GM10248 (cell line): ENCODE measurements at regions not wholly inside any gene's neighbourhood (a gene's known extent, or its start where the extent isn't known, plus 50 kb on each side); places are given as distances from the start of the nearest gene placed in this dataset.

Experiments
- CTCF ChIA-PET: fragments of 300-600 bp; sonication (Branson Sonifier 250); formaldehyde crosslinking; extraction: SDS; loops from one replicate; lab custom pipeline; 2021; ENCODE audit warnings: antibody characterized with exemption; lab: Yijun Ruan, JAX
- POLR2A ChIA-PET: fragments of 350-650 bp; sonication (Branson Sonifier 250); formaldehyde crosslinking; extraction: SDS; loops from one replicate; lab custom pipeline; 2020; ENCODE audit warnings: antibody characterized with exemption; lab: Yijun Ruan, JAX
- DNase-seq: peaks from one replicate; pipeline ENCODE4 v3.0.0; 2012; ENCODE audit errors: extremely low spot score
- TF ChIP-seq, protein P1 (sequence below): IDR thresholded peaks from 2 replicates; pipeline ENCODE4 v1.5.1; 2012; ENCODE audit warnings: mild to moderate bottlenecking, low read depth; ENCODE audit errors: extremely low read depth, missing control alignments, control extremely low read depth

DNA sequence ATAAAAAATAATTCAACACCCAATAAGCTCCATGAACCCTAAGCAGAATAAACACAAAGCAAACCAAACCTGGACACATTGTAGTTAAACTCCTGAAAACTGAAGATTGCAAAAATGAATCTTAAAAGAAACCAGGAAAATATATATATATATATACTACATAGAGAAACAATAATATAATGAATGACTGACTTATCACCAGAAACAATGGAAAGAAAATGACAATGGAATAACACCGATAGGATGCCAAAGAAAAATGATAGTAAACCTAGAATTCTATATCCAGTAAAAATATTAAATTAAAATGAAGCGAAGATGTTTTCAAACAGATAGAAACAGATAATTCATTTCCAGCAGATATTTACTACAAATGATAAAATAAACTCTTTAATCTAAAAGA lies 346.9 kb downstream of the IRS1 start:
- TF ChIP-seq, protein P1, sequence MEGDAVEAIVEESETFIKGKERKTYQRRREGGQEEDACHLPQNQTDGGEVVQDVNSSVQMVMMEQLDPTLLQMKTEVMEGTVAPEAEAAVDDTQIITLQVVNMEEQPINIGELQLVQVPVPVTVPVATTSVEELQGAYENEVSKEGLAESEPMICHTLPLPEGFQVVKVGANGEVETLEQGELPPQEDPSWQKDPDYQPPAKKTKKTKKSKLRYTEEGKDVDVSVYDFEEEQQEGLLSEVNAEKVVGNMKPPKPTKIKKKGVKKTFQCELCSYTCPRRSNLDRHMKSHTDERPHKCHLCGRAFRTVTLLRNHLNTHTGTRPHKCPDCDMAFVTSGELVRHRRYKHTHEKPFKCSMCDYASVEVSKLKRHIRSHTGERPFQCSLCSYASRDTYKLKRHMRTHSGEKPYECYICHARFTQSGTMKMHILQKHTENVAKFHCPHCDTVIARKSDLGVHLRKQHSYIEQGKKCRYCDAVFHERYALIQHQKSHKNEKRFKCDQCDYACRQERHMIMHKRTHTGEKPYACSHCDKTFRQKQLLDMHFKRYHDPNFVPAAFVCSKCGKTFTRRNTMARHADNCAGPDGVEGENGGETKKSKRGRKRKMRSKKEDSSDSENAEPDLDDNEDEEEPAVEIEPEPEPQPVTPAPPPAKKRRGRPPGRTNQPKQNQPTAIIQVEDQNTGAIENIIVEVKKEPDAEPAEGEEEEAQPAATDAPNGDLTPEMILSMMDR, result no peak
- CTCF ChIA-PET, result no interaction called here
- POLR2A ChIA-PET, result no interaction called here
- no peak for DNase-seq

DNA sequence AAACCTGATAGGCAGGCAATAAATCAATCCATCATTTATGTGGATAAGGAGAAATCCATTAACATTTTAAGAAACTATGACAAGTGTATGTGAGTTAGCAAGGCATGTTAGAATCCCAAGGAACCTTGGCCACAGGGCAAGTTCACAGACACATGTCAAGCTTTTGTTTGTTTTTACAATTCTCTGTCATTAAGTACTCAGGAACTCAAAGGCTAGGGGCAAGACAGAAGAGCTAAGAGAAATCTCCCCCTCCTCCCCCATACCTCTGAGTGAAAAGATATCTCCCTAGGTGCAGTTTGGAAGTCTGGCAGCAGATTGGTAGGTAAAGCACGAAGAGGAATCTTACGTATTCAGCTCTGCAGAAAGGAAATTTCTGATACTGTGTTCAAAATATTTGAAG lies 348.1 kb downstream of the IRS1 start:
- POLR2A ChIA-PET, result no interaction called here
- TF ChIP-seq, protein P1, result no peak
- CTCF ChIA-PET, result interaction anchor here (1.2 to 1.3 kb wide), 2 partner anchors 8 to 16 kb away, joined by 3 read pairs; no protein-coding TSS in a partner anchor
- no peak for DNase-seq

DNA sequence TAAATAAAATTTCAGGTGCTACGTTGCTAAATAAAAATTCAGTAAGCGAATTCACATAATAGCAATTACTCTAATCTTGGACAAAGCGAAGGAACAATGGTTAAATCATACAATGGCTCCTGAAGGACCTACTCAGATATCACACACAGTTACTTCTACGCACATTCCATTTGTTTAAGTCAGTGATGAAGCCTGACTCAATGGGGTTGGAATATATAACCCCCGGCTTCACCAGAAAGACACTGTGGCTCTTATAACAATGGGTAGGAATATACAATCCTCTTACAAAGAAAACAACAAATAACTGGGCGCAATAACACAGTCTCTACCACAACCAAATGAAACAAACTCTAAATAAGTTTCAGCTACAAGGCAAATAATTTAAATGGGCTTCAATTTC lies 349.5 kb downstream of the IRS1 start:
- ChIA-PET POLR2A (no interaction called here), CTCF (interaction anchor here (0.9 to 1.1 kb wide), 2 partner anchors 15 to 22 kb away, joined by 3 read pairs; no protein-coding TSS in a partner anchor)
- TF ChIP-seq, protein P1, result no peak
- DNase-seq, result no peak

DNA sequence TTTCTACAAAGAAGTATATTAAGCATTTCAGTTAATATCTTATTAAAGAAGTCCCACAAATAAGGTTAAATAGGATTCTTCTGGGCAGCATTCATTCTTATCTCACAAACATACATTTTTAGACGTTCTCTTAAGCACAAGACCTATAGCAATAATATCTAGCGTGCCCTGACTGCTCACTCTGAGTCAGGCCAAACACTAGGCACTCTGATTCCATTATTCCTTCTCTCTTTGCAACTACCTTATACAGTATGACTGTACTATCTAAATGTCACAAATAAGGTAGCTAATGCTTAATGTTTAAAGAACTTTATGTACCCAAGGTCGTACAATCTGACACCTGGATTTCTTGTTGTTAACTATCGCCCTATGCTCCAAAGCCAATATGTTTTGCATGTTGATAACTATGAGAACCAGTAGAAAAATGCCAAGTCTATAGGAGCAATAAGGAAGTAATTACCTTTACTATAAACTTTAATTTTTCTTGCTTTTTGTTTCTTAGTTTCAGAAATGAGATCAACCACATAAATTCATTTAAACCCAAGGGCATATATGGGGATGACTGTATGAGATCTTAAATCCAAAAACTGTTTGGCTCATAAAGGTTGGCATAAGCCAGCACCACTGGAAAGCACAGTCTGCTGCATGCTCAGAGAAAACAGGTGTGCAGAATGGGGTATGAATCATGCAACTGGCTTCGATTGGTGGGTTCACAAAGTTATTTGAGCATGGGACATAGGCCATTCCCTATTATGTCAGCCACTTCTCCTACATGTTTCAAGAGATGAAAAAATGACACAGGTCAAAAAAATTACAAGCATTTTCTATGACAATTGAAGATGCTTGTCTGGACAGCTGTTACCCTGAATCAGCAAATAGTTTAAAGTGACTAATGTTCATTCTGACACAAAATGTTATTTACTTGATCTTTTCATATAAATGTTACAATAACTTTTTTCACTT lies 352.0 kb downstream of the IRS1 start:
- CTCF ChIA-PET, result interaction anchor here (1.1 to 1.5 kb wide), 2 partner anchors 24 to 33 kb away, joined by 3 read pairs; no protein-coding TSS in a partner anchor
- POLR2A ChIA-PET, result no interaction called here
- no peak for DNase-seq
- TF ChIP-seq, protein P1, result no peak

DNA sequence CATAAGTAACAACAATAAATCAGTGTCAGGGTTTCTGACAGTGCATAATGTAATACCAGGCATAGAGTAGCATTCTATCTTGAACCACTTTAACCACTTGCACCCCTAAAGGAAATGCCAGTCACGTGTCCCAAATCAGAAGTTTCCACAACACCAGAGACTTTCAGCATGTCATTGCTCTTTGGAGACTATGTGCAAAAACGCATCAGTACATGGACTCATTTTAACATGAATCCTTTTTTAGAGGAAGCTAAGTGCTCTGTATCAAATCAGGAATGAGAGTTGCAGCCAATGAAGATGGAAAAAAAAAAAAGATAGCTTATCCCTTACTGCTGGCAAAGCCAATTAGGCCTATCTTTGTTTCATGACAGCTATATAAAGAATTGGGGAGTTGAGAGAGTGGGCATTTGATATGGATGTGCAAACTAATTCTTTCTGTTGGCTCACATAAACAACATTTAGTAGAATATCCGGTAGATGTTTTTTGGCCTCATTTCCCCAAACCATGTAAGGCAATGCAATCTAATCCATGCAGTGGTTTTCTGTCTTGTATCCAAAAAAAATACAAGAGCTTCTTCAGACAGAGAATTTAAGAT lies 353.1 kb downstream of the IRS1 start:
- TF ChIP-seq, protein P1, result no peak
- no peak for DNase-seq
- POLR2A ChIA-PET, result no interaction called here
- CTCF ChIA-PET, result interaction anchor here (1.1 to 1.4 kb wide), 2 partner anchors 9 to 32 kb away, joined by 3 read pairs; no protein-coding TSS in a partner anchor

DNA sequence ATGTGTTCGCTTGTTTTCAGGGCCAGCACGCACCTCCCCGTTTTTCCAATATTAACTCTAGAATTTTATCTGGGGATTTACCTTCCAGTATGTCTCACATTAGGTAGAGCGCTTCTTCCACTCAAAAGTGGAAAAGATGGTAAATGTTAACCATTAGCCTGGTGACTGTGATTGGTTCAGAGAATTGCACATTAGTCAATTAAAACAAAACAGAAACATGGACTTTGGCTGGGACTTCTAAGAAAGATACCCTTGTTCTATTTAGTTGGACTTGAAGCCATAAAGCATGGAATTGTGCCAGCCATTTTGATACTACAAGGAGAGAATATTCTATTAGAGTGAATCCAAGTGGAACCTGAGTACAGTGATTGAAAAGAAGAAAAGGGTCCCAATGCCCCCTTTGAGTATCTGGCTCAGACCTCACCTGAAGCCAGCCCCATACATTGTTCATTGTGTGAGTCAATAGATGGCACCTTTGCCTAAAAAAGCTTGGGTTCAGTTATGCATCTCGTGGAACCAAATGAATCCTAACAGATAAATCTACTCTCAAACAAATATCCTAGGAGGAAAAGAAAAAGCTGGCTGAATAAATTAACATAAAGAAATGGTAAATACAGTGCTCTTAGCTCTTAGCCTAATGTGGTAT lies 354.3 kb downstream of the IRS1 start:
- CTCF ChIA-PET, result interaction anchor here (1.4 kb wide), 1 partner anchor 8 kb away, joined by 3 read pairs; no protein-coding TSS in a partner anchor
- TF ChIP-seq, protein P1, result no peak
- POLR2A ChIA-PET, result no interaction called here
- no peak for DNase-seq
